Glutamatergic neuron (in vitro differentiated cells): ENCODE measurements at regions not wholly inside any gene's neighbourhood (a gene's known extent, or its start where the extent isn't known, plus 50 kb on each side); places are given as distances from the start of the nearest gene placed in this dataset.

ENCODE experiments used
- DNase-seq: peaks from one replicate; pipeline ENCODE4 v3.0.0; 2022
- H3K27ac Mint-ChIP-seq: one replicate; pipeline ENCODE4 v1.8.0; 2020; ENCODE audit warnings: mild to moderate bottlenecking, mixed read lengths, inconsistent platforms; ENCODE audit not compliant: unreplicated experiment
- H3K27me3 Mint-ChIP-seq: one replicate; pipeline ENCODE4 v1.8.0; 2020; ENCODE audit warnings: mild to moderate bottlenecking, moderate library complexity, mixed read lengths, inconsistent platforms; ENCODE audit not compliant: unreplicated experiment
- H3K36me3 Mint-ChIP-seq: one replicate; pipeline ENCODE4 v1.8.0; 2020; ENCODE audit warnings: mild to moderate bottlenecking, mixed read lengths, inconsistent platforms; ENCODE audit not compliant: unreplicated experiment
- H3K4me1 Mint-ChIP-seq: one replicate; pipeline ENCODE4 v1.8.0; 2020; ENCODE audit warnings: mild to moderate bottlenecking, low read depth, mixed read lengths, inconsistent platforms; ENCODE audit not compliant: unreplicated experiment
- H3K4me3 Mint-ChIP-seq: one replicate; pipeline ENCODE4 v1.8.0; 2020; ENCODE audit warnings: mild to moderate bottlenecking, mixed read lengths, inconsistent platforms; ENCODE audit not compliant: unreplicated experiment
- H3K9me3 Mint-ChIP-seq: one replicate; pipeline ENCODE4 v1.8.0; 2020; ENCODE audit warnings: mild to moderate bottlenecking, moderate library complexity, mixed read lengths, inconsistent platforms; ENCODE audit not compliant: unreplicated experiment
- TF ChIP-seq, protein P1 (sequence below): fragments of 200-600 bp; sonication (generic); IDR thresholded peaks from one replicate; pipeline ENCODE4 v1.5.0; 2021; ENCODE audit not compliant: partially characterized antibody, unreplicated experiment

DNA sequence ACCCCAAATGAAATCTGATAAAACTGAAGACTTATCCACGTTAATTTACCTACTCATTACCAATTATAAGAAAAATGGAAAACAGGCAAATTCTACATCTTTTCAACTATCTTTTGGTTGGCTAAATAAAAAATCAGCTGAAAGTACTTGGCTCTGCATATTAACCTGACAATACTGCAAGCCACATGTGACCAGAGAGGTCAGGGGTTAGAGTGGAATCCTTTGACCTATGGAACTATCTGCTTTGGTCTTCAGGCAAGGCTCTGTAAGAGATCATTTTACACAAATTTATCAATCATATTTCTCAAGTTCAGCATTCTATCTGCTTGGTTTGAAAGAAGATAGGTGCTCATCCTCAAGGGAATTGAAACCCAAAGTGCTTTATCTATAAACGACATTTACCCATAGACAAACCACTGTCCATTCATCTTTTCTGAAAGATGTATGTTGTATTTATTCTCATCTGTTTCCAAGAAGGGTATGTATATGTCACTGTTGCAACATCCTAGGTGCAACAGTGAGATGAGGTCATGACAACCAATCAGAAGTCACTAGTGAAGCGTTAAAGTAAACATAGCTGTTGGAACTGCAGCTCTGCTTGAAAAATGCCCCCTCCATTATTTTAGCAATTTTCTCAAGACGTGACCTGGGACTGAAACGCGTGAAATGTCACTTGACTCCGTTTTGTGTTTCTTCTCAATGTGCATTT lies 144.9 kb upstream of the POU5F2 start:
- Mint-ChIP-seq H3K27me3 (no peaks in the 10 kb centered on the region), H3K4me3 (no peak overlapping the region), H3K27ac (no peak overlapping the region), H3K36me3 (no peaks in the 10 kb centered on the region), H3K4me1 (peaks cover under 1% of the 10 kb centered on the region), H3K9me3 (no peaks in the 10 kb centered on the region)
- no peak for DNase-seq
- TF ChIP-seq, protein P1, sequence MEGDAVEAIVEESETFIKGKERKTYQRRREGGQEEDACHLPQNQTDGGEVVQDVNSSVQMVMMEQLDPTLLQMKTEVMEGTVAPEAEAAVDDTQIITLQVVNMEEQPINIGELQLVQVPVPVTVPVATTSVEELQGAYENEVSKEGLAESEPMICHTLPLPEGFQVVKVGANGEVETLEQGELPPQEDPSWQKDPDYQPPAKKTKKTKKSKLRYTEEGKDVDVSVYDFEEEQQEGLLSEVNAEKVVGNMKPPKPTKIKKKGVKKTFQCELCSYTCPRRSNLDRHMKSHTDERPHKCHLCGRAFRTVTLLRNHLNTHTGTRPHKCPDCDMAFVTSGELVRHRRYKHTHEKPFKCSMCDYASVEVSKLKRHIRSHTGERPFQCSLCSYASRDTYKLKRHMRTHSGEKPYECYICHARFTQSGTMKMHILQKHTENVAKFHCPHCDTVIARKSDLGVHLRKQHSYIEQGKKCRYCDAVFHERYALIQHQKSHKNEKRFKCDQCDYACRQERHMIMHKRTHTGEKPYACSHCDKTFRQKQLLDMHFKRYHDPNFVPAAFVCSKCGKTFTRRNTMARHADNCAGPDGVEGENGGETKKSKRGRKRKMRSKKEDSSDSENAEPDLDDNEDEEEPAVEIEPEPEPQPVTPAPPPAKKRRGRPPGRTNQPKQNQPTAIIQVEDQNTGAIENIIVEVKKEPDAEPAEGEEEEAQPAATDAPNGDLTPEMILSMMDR: no peak

DNA sequence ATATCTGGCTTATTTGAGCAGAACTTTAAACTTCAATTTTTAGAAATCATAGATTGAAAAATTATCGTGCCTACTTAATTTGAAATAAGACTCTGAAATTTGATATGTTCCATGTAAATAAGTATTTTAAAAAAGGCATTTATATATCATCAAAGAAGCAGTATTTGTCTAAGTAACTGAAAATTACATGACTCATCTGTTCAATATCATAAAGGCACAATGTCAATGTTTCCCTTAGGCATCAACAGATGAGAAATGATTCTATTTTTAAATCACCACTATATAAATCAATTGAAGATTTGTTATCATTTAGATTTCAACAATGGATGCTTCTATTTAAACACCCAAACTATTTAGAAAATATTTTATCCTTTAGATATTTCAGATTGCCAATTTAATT lies 142.9 kb upstream of the POU5F2 start:
- TF ChIP-seq, protein P1: no peak
- Mint-ChIP-seq H3K27ac (no peak overlapping the region), H3K4me1 (no peaks in the 10 kb centered on the region), H3K9me3 (no peaks in the 10 kb centered on the region), H3K27me3 (no peaks in the 10 kb centered on the region), H3K4me3 (no peak overlapping the region), H3K36me3 (no peaks in the 10 kb centered on the region)
- DNase-seq: no peak

DNA sequence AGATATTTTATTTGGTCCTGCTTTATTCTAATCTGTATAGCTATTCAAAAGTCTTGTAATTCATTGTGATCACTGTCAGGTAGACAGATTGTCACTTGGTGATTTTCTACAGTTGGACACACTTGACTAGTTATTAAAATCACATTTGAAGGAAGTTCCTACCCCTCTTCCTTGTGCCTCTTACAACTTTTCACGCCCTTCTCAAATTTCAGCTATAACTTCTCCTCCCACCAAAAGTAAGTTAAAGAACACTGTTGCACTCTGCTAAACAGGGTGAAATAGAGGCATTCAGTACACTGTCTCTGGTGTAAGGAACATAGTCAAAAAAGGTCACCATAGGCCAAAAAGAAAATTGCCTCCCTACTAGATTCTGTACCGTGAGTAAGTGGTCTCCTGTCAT lies 142.1 kb upstream of the POU5F2 start:
- DNase-seq: no peak
- H3K27me3 Mint-ChIP-seq: no peaks in the 10 kb centered on the region
- H3K9me3 Mint-ChIP-seq: no peaks in the 10 kb centered on the region
- H3K36me3 Mint-ChIP-seq: no peaks in the 10 kb centered on the region
- H3K4me3 Mint-ChIP-seq: no peak overlapping the region
- no peaks in the 10 kb centered on the region for H3K4me1 Mint-ChIP-seq
- H3K27ac Mint-ChIP-seq: no peak overlapping the region
- TF ChIP-seq, protein P1: no peak

DNA sequence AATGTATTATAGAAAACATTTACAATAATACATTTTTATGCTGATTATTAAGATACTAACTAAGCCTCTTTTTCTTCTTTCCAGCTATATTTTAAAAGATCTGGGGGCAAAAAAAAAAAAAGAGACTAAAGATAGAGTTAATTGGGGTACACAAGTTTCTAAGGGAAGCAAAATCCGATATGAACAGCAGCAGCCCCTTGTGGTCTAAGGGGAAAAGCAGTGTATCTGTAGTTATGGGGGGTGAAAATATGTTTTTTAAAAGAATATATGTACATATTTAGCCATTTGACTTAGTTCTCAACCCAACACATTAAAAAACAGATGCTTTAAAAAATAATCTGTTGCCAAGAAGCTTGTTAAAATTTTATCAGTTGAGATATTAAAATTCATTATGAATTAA lies 134.3 kb upstream of the POU5F2 start:
- TF ChIP-seq, protein P1: no peak
- Mint-ChIP-seq H3K9me3 (no peaks in the 10 kb centered on the region), H3K27me3 (no peaks in the 10 kb centered on the region), H3K4me3 (no peak overlapping the region), H3K36me3 (no peaks in the 10 kb centered on the region), H3K27ac (no peak overlapping the region), H3K4me1 (no peaks in the 10 kb centered on the region)
- no peak for DNase-seq

DNA sequence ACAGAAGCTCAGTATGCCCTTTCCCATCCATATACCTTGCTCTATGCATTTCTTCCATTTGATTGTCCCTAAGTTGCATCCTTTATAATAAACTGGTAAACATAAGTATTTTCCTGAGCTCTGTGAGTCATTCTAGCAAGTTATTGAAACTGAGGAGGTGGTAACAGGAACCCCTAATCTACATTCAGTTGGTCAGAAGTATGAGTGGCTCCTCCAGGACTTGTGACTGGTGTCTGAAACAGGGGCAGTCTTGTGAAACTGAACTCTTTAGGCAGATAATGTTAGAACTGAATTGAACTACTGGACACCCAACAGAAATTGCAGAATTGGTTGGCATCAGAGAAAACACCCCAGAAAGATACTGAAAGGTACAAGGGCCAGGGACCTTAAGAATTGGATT lies 133.1 kb upstream of the POU5F2 start:
- Mint-ChIP-seq H3K4me3 (no peak overlapping the region), H3K27me3 (no peaks in the 10 kb centered on the region), H3K9me3 (no peaks in the 10 kb centered on the region), H3K4me1 (no peaks in the 10 kb centered on the region), H3K36me3 (no peaks in the 10 kb centered on the region), H3K27ac (no peak overlapping the region)
- no peak for DNase-seq
- TF ChIP-seq, protein P1: no peak
